ENCODE measurements at regions not wholly inside any gene's neighbourhood (a gene's known extent, or its start where the extent isn't known, plus 50 kb on each side); places are given as distances from the start of the nearest gene placed in this dataset.

GRCh38 chr4:19910861-19911525, 340.7 kb upstream of the SLIT2 start:
- no peak for DNase-seq

DNA sequence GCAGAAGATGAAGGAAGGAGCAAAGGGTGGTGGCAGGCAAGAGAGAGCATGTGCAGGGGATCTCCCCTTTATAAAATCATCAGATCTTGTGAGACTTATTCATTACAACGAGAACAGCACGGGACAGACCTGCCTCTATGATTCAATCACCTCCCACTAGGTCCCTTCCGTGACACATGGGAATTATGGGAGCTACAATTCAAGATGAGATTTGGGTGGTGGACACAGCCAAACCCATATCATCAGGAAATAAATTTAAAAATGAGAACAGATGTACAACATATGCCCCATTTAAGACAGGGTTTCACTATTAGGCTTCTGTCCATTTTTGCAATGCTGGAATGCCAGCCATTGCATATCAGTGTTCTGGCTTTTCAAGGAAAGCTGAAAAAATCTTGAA, 346.7 kb upstream of the SLIT2 start:
- peak in 1 of 3 donors; percentile 16 for DNase-seq

DNA sequence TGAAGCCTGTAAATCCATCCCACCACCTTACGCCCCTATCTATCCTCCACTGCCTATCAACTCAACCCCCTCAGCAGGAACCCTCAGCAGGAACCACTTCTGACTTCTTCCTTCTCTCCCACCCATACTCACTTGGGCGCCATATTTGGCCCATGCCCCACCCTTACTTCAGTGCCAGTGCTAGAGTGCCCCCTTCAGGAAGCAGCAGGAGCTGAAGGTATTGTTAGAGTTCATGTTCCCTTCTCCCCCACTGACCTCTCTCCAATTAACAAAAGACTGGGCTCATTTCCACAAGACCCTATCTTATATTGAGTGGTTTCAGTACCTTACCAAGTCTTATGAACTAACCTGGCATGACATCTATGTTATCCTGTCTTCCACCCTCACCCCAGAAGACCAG, 363.1 kb upstream of the SLIT2 start:
- DNase-seq, result no peak

- no peak for DNase-seq
Observed at GRCh38 chr4:19883841-19884240, 367.9 kb upstream of the SLIT2 start.

DNA sequence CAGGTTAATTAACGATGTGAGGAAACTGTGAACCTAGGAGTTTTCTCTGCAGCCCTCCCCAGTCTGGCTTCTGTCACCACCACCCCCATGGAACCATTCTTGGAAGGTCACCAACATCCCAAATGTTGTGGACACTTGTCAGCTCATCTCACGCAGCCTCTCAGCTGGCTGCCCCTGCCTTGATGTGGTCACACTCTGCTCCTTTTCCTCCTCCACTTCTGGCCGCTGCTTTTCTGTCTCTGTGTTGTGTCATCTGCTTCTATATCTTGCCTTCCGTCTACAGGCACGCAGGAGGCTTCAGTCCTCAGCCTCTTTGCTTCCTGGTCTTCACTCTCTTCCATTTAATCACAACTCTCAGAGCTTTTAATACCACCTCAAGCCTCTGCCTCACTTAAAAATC, 371.5 kb upstream of the SLIT2 start:
- DNase-seq, result no peak

GRCh38 chr4:19879330-19879729, 372.4 kb upstream of the SLIT2 start:
- DNase-seq, result no peak

DNA sequence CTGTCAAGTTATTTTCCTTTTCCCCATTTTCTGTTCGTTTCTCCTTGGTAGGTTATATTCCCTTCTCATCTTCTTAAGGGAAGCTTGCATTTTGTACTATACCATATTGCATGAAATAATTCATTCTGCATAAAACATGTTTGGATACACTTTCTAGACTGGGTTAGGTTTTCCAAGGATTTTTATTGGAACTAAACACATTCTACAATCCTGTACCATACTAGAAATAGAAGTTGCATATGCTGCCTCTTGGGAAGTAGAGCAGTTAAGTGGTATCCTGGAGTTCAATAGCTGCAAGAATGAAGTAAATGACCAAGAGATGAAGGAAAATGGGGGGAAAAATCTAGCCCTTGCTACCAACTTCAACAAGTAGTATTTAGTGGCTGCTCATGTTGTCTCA, 393.7 kb upstream of the SLIT2 start:
- no peak for DNase-seq

DNA sequence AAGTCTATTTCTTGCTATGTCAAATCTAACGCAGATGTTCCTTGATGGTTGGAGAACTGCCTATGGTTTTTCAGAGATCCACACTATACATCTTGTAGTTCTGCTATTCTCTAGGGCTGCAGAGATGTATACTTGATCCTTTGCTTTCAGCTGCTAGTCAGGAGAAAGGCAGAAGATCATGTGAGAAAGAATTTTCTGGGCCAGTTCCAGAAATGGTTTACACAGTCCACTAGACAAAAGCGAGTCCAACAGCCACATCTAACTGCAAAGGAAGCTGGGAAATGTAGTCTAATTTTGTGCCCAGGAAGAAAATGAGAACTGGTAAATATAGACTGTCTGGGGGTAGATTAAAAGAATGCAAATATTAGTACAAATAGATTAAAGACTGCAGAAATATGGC, 394.3 kb upstream of the SLIT2 start:
- peak; percentile 49 to 87 (median 53) for DNase-seq

DNA sequence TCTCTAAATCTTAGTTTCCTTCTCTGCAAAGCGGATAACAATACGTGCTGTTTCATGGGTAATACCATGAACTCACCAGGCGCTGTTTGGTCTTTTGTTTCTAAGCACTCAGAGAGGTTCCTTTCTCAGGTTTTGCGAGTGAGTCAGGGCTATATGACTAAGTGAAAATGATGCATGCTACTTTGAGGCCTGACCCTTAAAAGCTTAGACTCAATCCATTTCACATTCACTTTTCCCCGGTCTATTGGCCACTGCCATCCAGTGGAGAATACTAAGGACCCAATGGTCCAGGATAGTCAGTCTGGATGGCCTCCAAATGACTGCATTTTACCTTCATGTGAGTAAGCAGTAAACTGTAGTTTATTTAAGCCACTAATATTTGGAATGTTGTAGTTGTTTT, 400.8 kb upstream of the SLIT2 start:
- DNase-seq, result peak in 1 of 3 donors; percentile 26

DNA sequence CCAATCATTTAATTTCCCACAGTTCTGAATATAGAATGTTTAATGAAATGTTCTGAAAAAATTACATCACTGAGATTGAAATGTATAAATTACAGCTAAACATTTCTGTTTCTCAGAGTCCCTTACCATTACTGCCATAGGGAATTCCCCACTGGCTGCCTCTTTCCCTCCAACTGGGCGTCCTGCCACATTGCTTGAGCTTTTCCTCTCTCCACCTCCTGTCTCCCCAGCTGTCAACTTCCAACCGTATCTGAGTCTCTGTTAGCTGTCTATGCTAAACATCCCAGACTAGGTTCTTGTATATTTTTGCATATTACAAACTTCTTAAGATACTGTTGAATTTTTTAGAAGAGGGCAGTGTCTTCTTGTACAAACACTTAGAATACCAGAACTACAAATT, 407.3 kb upstream of the SLIT2 start:
- peak; percentile 16 to 50 (median 32) for DNase-seq

- DNase-seq, result no peak
Observed at GRCh38 chr4:19842471-19842870, 409.2 kb upstream of the SLIT2 start.

- no peak for DNase-seq
Observed at GRCh38 chr4:19838858-19839257, 412.8 kb upstream of the SLIT2 start.

GRCh38 chr4:19835429-19835828, 416.3 kb upstream of the SLIT2 start:
- no peak for DNase-seq

GRCh38 chr4:19832411-19832810, 419.3 kb upstream of the SLIT2 start:
- DNase-seq, result no peak

- no peak for DNase-seq
Observed at GRCh38 chr4:19831644-19832285, 419.9 kb upstream of the SLIT2 start.

- no peak for DNase-seq
Observed at GRCh38 chr4:19829101-19829500, 422.6 kb upstream of the SLIT2 start.

DNA sequence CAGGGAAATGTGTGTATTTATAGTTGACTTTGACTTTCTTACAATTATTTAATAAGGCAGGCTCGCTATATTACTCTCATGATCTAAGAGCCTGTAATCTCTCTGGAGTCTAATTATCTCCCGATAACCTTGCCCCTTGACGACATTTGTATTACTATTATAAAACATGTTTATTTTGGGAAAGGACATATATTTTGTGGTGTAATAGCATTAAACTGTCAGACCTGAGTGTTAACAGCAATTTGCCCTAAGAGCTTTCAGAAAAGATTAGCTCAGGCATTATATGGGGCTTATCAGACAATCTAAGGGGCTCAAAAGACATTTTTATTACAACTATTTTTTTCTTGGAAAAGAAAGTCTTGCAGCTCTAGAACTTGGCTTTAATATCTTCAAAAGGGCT, 427.9 kb upstream of the SLIT2 start:
- DNase-seq, result no peak

DNA sequence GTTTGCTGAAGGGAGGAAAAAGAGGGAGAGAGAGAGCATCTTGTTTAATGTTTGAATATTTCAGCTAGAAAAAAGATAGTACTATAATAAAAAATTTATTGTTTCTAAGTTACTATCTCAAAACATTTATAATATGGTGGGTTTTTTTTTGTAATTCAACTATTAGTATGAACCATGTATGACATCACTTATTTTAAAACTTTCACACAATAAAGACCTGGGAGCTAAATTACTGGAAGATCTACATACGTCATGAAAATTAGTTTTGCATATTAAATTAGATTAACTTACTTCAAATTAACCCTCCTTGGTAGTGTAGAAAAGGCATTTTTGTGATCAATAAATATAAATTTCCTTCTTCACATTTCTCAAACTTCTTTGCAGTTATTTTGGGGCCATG, 432.0 kb upstream of the SLIT2 start:
- no peak for DNase-seq

GRCh38 chr4:19809989-19810388, 441.7 kb upstream of the SLIT2 start:
- DNase-seq, result no peak

DNA sequence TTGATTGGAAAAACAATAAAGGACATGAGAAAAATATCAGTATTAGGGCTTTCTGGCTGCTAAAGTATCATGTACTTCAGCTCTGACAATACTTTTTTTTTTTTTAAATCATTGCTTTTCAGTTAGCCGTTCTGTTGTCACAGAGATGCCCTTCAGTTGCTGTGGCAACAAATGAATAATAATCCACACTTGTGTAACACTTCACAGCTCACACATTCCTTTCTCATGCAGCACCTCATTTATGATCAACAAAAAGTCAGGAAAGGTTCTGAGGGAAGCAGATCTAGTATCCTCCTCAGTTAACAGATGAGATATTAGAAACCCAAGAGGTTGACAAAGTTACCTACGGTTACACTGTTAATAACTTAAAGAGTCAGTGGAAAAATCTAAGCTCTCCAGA, 444.2 kb upstream of the SLIT2 start:
- peak in 1 of 3 donors; percentile 58 for DNase-seq

- DNase-seq, result no peak
Observed at GRCh38 chr4:19806865-19807264, 444.8 kb upstream of the SLIT2 start.

- DNase-seq, result no peak
Observed at GRCh38 chr4:19803406-19803805, 448.3 kb upstream of the SLIT2 start.

DNA sequence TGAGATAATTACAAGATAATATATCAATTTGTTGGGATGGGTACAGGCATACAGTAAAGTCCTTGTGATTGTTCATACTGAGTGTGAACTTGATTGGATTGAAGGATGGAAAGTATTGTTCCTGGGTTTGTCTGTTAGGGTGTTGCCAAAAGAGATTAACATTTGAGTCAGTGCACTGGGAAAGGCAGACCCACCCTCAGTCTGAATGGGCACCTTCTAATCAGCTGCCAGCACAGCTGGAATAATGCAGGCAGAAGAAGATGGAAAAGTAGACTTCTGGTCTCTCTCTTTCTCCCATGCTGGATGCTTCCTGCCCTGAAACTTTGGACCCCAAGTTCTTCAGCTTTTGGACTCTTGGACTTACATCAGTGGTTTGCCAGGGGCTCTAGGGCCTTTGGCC, 457.9 kb upstream of the SLIT2 start:
- DNase-seq, result no peak
